Keratinocyte (primary cell): ENCODE measurements at regions not wholly inside any gene's neighbourhood (a gene's known extent, or its start where the extent isn't known, plus 50 kb on each side); places are given as distances from the start of the nearest gene placed in this dataset.

Experiments used
- EZH2 ChIP-seq: IDR thresholded peaks from one replicate; pipeline ENCODE4 v1.6.1; 2012; ENCODE audit warnings: inconsistent platforms, mild to moderate bottlenecking, low read length, moderate library complexity
- TF ChIP-seq, protein P1 (sequence below), 3 experiments: IDR thresholded peaks in 1 of 3; conservative IDR thresholded peaks in 1 of 3; optimal IDR thresholded peaks in 1 of 3; 2 replicates in 2 of 3; 3 replicates in 1 of 3; pipeline versions ENCODE3 to v1.5.1; 2011; ENCODE audit warnings: low read length in 3 of 3, mild to moderate bottlenecking in 3 of 3, moderate library complexity in 2 of 3, control low read depth in 1 of 3, inconsistent platforms in 1 of 3; ENCODE audit not compliant: insufficient read depth in 2 of 3; ENCODE audit errors: extremely low read depth in 1 of 3

DNA sequence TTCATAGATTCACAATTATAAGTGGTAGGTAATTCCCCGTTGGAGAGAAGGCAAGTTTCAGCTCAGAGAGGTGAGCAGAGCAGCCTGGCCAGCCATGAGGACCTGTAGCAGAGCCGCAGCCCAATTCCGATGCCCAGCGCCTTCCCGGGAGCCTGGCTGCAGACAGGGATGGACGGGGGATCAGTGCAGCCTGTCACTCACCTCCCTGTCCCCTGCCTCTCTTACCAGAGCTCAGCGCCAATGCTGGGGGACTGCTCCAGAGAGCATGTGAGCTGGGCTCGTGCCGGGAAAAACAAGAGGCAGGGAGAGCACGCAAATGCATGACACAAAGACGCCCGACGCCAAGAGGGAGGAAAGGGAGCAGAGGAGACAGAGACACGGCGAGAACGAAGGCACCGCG is 231.9 kb downstream of the BCL11B start:
- TF ChIP-seq, protein P1, sequence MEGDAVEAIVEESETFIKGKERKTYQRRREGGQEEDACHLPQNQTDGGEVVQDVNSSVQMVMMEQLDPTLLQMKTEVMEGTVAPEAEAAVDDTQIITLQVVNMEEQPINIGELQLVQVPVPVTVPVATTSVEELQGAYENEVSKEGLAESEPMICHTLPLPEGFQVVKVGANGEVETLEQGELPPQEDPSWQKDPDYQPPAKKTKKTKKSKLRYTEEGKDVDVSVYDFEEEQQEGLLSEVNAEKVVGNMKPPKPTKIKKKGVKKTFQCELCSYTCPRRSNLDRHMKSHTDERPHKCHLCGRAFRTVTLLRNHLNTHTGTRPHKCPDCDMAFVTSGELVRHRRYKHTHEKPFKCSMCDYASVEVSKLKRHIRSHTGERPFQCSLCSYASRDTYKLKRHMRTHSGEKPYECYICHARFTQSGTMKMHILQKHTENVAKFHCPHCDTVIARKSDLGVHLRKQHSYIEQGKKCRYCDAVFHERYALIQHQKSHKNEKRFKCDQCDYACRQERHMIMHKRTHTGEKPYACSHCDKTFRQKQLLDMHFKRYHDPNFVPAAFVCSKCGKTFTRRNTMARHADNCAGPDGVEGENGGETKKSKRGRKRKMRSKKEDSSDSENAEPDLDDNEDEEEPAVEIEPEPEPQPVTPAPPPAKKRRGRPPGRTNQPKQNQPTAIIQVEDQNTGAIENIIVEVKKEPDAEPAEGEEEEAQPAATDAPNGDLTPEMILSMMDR (optimal IDR thresholded peaks at IDR 0.05 in 1 of 3, IDR thresholded peaks at IDR 0.05 in 1 of 3, conservative IDR thresholded peaks at IDR 0.05 in 1 of 3; ENCODE audit: extremely low read depth in 1 of 3, insufficient read depth in 2 of 3, low read length in 3 of 3): no peak
- no peak for TF ChIP-seq EZH2
